Choroid plexus epithelial cell (primary cell): ENCODE measurements at regions not wholly inside any gene's neighbourhood (a gene's known extent, or its start where the extent isn't known, plus 50 kb on each side); places are given as distances from the start of the nearest gene placed in this dataset.

Experiments
- DNase-seq: peaks from one replicate; pipeline ENCODE4 v3.0.0-alpha.2; 2010; ENCODE audit warnings: low read depth
- H3K4me3 ChIP-seq: 2 replicates; pipeline ENCODE4 v1.5.1; 2011; ENCODE audit warnings: low read depth, mild to moderate bottlenecking, control low read depth, low read length, moderate library complexity
- TF ChIP-seq, protein P1 (sequence below): conservative IDR thresholded peaks from 2 replicates; pipeline ENCODE4 v1.5.1; 2011; ENCODE audit warnings: low read depth, mild to moderate bottlenecking, control low read depth, inconsistent platforms, low read length, moderate library complexity

- TF ChIP-seq, protein P1, sequence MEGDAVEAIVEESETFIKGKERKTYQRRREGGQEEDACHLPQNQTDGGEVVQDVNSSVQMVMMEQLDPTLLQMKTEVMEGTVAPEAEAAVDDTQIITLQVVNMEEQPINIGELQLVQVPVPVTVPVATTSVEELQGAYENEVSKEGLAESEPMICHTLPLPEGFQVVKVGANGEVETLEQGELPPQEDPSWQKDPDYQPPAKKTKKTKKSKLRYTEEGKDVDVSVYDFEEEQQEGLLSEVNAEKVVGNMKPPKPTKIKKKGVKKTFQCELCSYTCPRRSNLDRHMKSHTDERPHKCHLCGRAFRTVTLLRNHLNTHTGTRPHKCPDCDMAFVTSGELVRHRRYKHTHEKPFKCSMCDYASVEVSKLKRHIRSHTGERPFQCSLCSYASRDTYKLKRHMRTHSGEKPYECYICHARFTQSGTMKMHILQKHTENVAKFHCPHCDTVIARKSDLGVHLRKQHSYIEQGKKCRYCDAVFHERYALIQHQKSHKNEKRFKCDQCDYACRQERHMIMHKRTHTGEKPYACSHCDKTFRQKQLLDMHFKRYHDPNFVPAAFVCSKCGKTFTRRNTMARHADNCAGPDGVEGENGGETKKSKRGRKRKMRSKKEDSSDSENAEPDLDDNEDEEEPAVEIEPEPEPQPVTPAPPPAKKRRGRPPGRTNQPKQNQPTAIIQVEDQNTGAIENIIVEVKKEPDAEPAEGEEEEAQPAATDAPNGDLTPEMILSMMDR, result no peak
- H3K4me3 ChIP-seq, result no peak overlapping the region
- DNase-seq, result no peak
Measured at GRCh38 chr2:116924509-116924908, 890.0 kb upstream of the DDX18 start.

DNA sequence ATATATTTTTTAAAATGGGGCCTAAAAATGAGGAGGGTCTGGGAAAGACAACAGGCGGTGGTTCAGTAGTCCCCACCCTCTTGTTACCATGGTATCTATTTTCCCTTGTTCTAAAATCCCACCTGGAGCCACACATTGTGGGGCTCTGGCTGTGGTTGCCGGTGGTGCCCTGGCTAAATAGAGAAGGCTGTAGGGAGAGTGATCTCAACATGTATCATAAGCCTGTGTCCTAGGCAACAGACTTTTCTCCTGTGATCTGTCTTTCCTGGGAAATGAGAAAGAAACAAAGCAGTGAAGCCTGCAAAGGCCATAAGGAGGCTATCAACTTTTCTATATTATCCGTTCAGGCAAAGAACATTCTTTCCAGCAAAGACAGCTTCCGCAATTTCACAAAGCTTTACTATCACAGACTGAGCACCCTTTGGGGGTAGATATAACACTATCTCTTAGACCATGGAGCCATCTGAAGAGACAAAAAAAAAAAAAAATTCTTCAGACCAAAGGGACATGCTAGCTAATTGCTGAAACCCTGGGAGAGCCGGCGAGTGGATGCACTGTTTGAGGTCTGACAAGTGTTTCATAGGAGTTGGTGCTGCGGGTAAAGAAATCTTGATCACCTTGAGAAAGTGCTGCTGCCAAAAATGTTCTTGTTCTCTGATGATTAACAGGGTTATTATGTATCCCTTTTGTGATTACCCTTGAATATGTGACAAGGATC, 879.2 kb upstream of the DDX18 start:
- no peak overlapping the region for H3K4me3 ChIP-seq
- TF ChIP-seq, protein P1, result no peak
- no peak for DNase-seq

- no peak for DNase-seq
- TF ChIP-seq, protein P1, result no peak
- no peak overlapping the region for H3K4me3 ChIP-seq
Measured at GRCh38 chr2:116948258-116948657, 866.2 kb upstream of the DDX18 start.

GRCh38 chr2:116949249-116949648, 865.2 kb upstream of the DDX18 start:
- TF ChIP-seq, protein P1, result no peak
- no peak overlapping the region for H3K4me3 ChIP-seq
- DNase-seq, result no peak

- TF ChIP-seq, protein P1, result no peak
- DNase-seq, result no peak
- no peak overlapping the region for H3K4me3 ChIP-seq
Measured at GRCh38 chr2:116952254-116952653, 862.2 kb upstream of the DDX18 start.

DNA sequence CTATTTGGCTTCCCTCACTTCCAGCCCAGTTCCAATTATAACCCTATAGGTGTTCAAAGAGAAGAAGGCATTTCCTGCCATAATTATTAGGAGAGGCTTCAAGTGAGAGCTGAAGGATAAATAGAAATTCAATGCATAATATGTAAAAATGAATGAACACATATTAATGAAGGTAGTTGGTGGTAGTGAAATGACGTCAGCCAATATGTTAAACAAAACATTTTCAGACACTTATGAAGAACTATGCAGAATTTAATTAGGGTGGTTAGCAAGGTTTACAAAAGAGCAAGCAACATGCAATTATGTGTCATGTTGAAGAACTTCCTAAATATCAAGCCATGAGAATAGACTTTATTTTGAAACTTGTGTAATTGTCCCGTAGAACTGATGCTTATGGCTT, 858.8 kb upstream of the DDX18 start:
- DNase-seq, result no peak

More for the DNA sequence above, 858.8 kb upstream of the DDX18 start:
- TF ChIP-seq, protein P1, result no peak
- no peak overlapping the region for H3K4me3 ChIP-seq
